GM12873 (cell line): ENCODE measurements at regions not wholly inside any gene's neighbourhood (a gene's known extent, or its start where the extent isn't known, plus 50 kb on each side); places are given as distances from the start of the nearest gene placed in this dataset.

ENCODE experiments used
- CTCF ChIP-seq: IDR thresholded peaks from 2 replicates; pipeline ENCODE4 v1.5.1; 2012; ENCODE audit warnings: low read depth, mild to moderate bottlenecking, moderate library complexity, low read length, control low read depth; ENCODE audit not compliant: insufficient read depth; ENCODE audit errors: missing control alignments

GRCh38 chr18:77395953-77396352, 146.3 kb downstream of the GALR1 start:
- no peak for TF ChIP-seq CTCF

GRCh38 chr18:77397056-77397455, 147.4 kb downstream of the GALR1 start:
- no peak for TF ChIP-seq CTCF

- TF ChIP-seq CTCF, result no peak
Measured at GRCh38 chr18:77397617-77398016, 148.0 kb downstream of the GALR1 start.

GRCh38 chr18:77400561-77400960, 150.9 kb downstream of the GALR1 start:
- TF ChIP-seq CTCF, result no peak

- no peak for TF ChIP-seq CTCF
Measured at GRCh38 chr18:77401173-77401572, 151.5 kb downstream of the GALR1 start.

GRCh38 chr18:77403969-77404535, 154.4 kb downstream of the GALR1 start:
- no peak for TF ChIP-seq CTCF

GRCh38 chr18:77405096-77405495, 155.4 kb downstream of the GALR1 start:
- TF ChIP-seq CTCF, result no peak
